ENCODE measurements at regions not wholly inside any gene's neighbourhood (a gene's known extent, or its start where the extent isn't known, plus 50 kb on each side); places are given as distances from the start of the nearest gene placed in this dataset.

DNA sequence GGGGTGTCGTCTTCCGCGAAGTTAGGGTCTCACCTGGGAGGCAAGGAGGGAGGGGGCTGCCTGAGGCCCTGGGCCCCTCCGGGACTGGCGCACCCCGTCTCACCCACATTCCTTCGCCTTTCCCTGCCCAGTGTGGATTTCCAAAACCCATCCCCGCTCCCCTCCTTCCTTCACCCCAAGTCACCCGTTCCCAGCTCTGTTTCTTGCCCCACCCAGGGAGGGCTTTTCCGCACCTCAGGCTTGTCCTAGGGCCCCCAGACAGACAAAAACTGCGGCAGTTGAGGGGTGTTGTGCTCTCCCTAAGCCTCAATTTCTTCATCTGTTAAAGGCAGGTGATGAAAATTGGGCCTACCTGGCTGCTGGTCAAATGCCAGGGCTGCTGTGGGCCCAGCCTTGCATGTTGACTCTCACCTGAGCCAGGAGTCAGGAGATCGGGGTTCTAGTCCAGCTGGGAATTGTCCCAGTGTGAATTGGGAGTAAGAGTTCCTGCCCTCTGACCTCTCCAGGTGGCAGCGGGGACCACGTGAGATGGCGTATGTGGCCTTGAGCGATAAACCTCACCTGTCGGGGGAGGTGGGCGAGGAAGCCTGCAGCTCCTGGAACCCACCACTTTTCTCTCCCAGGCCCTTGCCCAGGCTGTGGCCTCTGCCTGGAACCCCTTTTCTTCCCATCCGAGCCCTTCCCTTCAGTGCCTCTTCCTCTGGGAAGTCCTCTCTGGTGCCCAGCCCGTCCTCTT is 143.4 kb upstream of the IER5L start:
- peak; percentile 16 to 71 for DNase-seq
- intact Hi-C loops (cut with DNase I; ENCODE audit: low total_unique reads), result loop anchor here (10.0 kb wide), 1 partner anchor 57 kb away; no protein-coding TSS in a partner anchor
- Histone ChIP-seq H3K27ac (peak overlapping the region; percentile 85 to 93 (median 89)), H3K4me1 (peaks cover 41 to 75% (median 64%) of the 10 kb centered on the region in 4 donors), H3K4me3 (peak overlapping the region; percentile 39 to 50 (median 40)), H3K27me3 (no peaks in the 10 kb centered on the region), H3K36me3 (no peaks in the 10 kb centered on the region), H3K9me3 (no peaks in the 10 kb centered on the region)
- TF ChIP-seq POLR2AphosphoS5 (IDR thresholded peaks at IDR 0.05) (no peak), EP300 (IDR thresholded peaks at IDR 0.05) (no peak), CTCF (IDR thresholded peaks at IDR 0.05) (no peak), POLR2A (IDR thresholded peaks at IDR 0.05) (no peak)
- 55 to 73% (median 67%) methylated on average over 19 to 20 of the region's 20 CpGs for WGBS, 5 donors

DNA sequence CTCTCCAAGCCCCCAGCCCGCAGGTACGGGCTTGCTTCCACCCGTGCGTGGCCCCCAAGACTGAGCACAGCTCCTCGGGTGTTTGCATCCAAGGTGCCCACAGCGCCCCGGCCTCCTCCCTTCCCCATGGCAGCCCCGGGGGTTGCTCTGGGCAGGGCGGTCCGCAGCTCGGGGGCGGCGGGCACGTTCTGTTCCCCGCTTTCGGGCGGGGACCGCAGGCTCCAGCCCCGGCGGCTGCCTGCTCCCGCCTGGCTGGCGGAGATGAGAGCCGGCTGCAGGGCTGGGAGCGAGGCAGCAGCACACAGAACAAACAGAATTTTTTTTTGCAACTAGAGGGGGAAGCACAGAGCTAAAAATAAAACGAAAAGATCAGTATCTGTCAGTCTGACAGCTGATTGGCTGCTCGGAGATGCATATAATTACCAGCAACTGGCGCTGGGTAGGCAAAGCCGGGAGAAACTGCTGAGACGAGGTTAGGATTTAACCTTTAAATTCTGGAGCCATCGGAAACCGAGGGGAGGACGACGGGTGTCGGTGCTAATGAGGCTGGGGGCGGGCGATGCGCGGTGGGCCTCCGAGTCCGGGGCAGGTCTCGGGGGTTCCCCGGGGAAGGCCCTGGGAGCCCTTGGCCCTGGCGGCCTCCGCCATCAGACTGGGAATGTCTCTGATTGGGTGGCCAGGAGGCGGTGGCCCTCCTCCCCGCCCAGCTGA is 142.7 kb upstream of the IER5L start:
- whole genome bisulfite sequencing, 5 donors, result 3 to 6% (median 4%) methylated on average over 43 to 46 of the region's 46 CpGs
- Histone ChIP-seq H3K4me1 (peaks cover 41 to 82% (median 70%) of the 10 kb centered on the region in 4 donors), H3K36me3 (no peaks in the 10 kb centered on the region), H3K27ac (peak overlapping the region; percentile 85 to 93 (median 89)), H3K9me3 (no peaks in the 10 kb centered on the region), H3K4me3 (peak overlapping the region; percentile 39 to 50 (median 40)), H3K27me3 (no peaks in the 10 kb centered on the region)
- DNase-seq, result peak; percentile 79 to 92
- TF ChIP-seq EP300 (IDR thresholded peaks at IDR 0.05), result no peak
- TF ChIP-seq CTCF (IDR thresholded peaks at IDR 0.05), result peak in 1 of 7 experiments; percentile 8
- peak; percentile 8 to 89 (median 80) for TF ChIP-seq POLR2AphosphoS5 (IDR thresholded peaks at IDR 0.05)
- peak in 1 of 4 donors; percentile 63 for TF ChIP-seq POLR2A (IDR thresholded peaks at IDR 0.05)
- intact Hi-C loops (cut with DNase I; ENCODE audit: low total_unique reads), result loop anchor here (10.0 kb wide), 1 partner anchor 56 kb away; no protein-coding TSS in a partner anchor

DNA sequence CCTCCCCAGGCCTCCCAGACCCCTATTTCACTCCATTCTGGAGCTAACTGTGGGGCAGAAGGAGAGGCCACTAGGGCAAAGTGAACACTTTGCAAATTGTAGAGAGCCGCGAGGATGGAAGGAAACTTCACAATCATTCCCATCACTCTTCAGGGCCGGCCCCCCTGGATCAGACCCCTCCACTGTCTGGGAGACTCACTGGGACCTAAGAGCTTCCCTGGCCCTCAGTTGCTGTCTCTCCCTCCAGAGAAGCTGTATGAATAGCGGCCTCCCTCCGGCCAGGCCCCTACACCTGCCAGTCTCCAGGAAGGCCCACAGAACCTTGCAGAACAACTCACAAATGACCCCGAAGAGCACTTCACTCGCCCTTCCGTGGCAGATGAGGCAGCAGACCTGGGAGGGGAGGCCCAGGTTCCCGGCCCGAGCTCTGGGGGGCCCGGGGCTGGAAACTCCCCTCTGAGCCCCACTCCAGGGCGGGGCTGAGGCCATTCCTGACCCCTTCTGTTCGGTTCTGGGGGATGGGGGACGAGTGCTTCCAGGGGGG is 141.9 kb upstream of the IER5L start:
- 26 to 54% (median 32%) methylated on average over 6 to 14 of the region's 14 CpGs for WGBS, 5 donors
- peaks cover 46 to 89% (median 77%) of the 10 kb centered on the region in 4 donors for H3K4me1 ChIP-seq
- peak overlapping the region; percentile 85 to 93 (median 89) for H3K27ac ChIP-seq
- intact Hi-C loops (cut with DNase I; ENCODE audit: low total_unique reads), result loop anchor here (10.0 kb wide), 2 partner anchors 55 to 115 kb away; no protein-coding TSS in a partner anchor
- no peaks in the 10 kb centered on the region for H3K36me3 ChIP-seq
- TF ChIP-seq POLR2A (IDR thresholded peaks at IDR 0.05), result no peak
- no peak for TF ChIP-seq EP300 (IDR thresholded peaks at IDR 0.05)
- DNase-seq, result peak in 1 of 2 donors; percentile 24
- H3K27me3 ChIP-seq, result no peaks in the 10 kb centered on the region
- peak overlapping the region; percentile 39 to 50 (median 40) for H3K4me3 ChIP-seq
- no peaks in the 10 kb centered on the region for H3K9me3 ChIP-seq

GRCh38 chr9:129319076-129319937 is 141.2 kb upstream of the IER5L start:
- Histone ChIP-seq H3K4me1 (peaks cover 46 to 92% (median 78%) of the 10 kb centered on the region in 4 donors), H3K27ac (peak overlapping the region; percentile 85 to 93 (median 89)), H3K27me3 (no peaks in the 10 kb centered on the region), H3K4me3 (no peak overlapping the region), H3K36me3 (no peaks in the 10 kb centered on the region), H3K9me3 (no peaks in the 10 kb centered on the region)
- DNase-seq, result peak; percentile 23 to 46
- intact Hi-C loops (cut with DNase I; ENCODE audit: low total_unique reads), result loop anchor here (10.0 kb wide), 1 partner anchor 115 kb away; no protein-coding TSS in a partner anchor
- 85 to 90% (median 88%) methylated on average over 27 to 30 of the region's 30 CpGs for WGBS, 5 donors
- TF ChIP-seq CTCF (IDR thresholded peaks at IDR 0.05) (no peak), POLR2A (IDR thresholded peaks at IDR 0.05) (no peak), POLR2AphosphoS5 (IDR thresholded peaks at IDR 0.05) (no peak), EP300 (IDR thresholded peaks at IDR 0.05) (no peak)
